HG03378 (cell line): ENCODE measurements at regions not wholly inside any gene's neighbourhood (a gene's known extent, or its start where the extent isn't known, plus 50 kb on each side); places are given as distances from the start of the nearest gene placed in this dataset.
"Not testable (repeated sequence)": the region's sequence is repeated elsewhere in the genome, so short reads cannot be mapped to it uniquely, and the experiment has no call there.

ENCODE experiments used
- ATAC-seq: cut with Tn5 transposase; IDR thresholded peaks from one replicate; pipeline ENCODE4 v1.9.1; 2021; ENCODE audit warnings: mild to moderate bottlenecking, moderate library complexity; ENCODE audit not compliant: unreplicated experiment

DNA sequence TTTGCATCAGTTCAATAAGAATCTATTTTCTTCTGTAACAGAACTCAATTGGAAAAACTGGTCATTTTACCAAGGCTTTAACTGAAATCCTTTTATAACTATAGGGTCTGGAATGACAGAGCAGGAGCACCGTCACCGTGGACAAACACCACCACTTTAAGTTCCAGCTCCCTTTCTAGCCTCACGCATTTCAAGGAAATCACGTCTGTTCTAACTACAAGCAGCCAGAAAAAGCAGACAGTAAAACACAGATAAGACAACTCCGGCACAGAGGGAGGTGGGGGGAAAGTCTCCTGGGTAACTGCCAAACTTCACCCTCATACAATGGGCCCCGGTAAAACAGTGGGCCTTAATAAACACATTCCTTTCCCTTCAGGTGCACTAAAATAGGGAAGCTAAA lies 952.6 kb downstream of the STIM2 start:
- ATAC-seq, result not testable (repeated sequence)

DNA sequence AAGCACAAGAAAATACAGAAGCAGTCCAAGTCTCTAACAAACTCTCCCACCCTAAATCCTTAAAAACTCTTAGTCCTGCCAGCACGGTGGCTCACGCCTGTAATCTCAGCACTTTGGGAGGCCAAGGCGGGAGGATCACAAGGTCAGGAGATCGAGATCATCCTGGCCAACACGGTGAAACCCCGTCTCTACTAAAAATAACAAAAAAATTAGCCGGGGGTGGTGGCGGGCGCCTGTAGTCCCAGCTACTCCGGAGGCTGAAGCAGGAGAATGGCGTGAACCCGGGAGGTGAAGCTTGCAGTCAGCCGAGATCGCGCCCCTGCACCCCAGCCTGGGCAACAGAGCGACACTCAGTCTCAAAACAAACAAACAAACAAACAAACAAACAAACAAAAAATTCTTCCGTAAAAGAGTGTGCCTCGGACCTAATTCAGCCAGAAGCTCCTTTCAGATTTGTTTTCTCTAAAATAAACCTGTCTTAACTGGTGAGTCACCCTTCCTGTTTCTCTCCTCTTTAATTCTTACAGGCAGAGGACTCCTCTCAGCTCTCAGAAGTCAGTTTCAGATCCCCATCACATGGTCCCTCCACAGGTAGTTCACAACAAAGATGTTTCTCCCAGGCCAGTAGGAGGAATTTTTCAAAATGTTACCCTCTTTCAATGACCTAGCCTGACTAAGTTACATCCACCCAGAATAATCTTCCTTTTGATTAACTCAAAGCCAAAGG lies 953.2 kb downstream of the STIM2 start:
- ATAC-seq, result not testable (repeated sequence)

DNA sequence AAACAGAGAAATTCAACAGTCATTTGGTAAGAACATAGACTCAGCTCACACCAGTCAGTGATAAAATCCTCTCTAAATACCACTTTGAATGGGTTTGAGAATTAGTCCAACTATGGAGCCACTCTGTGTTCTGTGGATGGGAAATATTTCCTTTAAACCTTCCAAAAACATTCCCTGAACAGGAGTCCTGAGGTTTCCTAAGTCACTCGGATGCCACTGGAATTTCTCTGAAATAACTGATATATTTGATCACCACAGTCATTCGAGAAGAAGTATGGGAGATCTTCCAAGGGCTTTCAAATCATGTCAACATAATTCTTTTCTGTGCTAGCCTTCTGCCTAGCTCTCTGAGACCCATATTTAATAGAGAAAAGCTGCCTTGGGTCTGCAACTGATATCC lies 958.6 kb downstream of the STIM2 start:
- no peak for ATAC-seq

DNA sequence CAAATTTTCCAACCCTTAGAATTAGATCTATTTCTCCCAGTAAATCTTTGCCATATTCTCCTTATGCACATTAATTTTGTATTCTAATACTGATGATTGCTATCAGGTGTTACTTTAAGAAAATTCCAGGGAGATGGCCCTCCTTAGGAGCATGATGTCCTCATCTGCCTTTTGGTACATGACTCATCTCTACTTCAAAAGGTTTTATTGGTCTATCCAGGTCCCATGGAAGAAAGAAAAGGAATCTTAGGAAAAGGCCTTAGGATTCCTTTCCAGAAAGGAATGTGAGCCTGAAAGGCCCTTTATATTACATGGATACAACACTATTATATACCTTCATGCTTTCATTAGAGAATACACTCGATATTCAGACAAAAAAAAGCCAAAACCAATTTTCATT lies 968.2 kb downstream of the STIM2 start:
- ATAC-seq, result no peak

DNA sequence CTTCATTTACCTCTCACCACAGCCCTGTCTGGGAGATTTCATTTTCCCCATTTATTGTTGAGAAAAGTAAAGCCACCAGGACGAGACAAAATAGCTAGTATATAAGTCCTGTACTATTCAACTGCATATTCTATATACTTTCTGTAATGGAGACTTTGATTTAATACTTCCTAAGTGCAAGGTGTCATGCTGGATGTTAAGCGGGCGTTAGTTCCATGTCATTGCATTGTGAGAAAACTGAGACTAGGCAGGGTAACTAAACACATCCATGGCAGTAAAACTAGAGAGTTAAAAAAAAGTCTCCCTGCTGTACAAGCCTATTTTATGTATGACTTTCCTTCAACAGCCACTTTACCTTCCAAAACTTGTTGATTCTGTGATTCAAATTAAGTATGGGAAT lies 969.6 kb downstream of the STIM2 start:
- no peak for ATAC-seq

DNA sequence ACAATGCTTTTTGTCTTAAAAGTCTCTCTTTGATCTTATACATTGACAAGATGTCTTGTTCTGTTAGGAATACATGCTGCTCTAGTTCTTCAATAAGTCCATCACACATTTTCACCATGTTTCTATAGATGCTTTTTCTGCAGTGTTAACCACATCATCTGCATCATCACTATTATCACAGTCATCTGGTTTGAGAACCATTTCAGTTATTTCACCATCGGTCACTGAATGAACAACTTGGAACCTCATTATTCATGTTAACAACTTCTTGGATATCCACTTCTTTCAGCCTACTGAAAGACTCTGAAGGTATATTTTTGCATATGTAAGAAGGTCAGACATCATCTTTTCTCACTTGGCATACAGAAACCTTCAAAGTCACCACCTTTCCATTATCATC lies 975.2 kb downstream of the STIM2 start:
- no peak for ATAC-seq

DNA sequence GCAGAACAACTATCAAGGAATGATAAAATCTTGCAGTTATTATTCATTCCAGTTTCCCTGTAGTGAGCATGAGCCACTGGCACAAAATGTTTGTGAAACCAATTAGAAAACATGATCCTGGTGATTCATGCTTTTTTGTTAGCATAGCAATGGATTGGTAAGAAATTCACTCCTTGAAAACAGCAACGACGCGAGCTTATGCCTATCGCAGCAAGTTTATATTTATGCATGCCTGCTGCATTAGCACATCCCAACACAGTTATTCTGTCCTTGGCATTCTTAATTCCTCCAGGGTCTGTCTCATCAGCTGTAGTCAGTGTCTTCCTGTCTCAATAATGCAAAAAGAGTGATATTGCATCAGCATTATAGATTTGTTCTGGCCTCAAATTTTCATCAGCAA lies 975.9 kb downstream of the STIM2 start:
- ATAC-seq, result no peak

DNA sequence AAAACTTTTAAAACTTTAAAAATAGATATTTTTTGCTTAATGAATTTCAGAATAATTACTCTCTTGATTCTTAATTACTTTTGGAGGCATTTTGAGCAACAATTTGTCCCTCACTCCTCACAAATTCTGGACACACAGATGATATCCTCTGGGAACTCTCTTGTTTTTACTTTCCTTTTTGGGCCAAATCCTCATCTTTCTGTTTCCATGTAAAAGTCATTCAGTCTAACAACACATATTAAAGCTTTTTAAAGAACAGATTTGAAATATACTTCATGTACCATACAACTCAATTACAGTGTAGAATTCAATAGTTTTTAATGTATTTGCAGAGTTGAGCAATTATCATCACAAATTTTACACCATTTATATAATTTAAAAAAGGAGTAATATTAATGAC lies 983.1 kb downstream of the STIM2 start:
- ATAC-seq, result no peak

DNA sequence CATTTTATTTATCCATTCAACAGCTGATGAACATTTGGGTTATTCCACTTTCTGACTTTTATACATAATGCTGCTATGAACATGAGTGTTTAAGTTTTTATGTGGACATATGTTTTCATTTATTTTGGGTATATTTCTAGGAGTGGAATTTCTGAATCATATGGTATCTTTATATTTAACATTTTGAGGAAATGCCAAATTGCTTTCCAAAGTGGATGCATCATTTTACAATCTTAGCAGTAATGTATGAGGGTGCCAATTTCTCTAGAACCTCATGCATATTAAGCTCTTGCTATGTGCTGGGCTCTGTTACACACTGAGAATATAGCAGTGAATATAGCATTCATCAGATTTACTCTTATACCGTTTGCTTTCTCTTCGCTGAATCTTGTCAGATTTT lies 983.7 kb downstream of the STIM2 start:
- ATAC-seq, result no peak

DNA sequence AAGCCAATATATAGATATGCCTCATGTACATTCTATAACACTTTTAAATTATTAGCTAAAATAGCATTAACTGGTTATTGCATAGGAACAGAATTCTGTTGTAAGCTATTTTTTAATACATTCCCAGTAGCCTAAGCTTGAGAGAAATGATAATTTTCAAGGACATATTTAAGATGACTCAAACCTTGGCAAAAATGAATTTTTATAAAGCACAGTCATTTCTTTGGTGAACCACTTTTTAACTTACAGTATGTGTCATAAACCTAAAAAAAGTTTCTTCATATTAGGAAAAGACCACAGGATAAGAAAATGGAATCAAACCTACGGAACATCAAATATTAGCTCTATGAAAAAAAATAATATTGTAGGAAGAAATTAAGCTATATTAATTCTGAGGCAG lies 986.3 kb downstream of the STIM2 start:
- no peak for ATAC-seq

DNA sequence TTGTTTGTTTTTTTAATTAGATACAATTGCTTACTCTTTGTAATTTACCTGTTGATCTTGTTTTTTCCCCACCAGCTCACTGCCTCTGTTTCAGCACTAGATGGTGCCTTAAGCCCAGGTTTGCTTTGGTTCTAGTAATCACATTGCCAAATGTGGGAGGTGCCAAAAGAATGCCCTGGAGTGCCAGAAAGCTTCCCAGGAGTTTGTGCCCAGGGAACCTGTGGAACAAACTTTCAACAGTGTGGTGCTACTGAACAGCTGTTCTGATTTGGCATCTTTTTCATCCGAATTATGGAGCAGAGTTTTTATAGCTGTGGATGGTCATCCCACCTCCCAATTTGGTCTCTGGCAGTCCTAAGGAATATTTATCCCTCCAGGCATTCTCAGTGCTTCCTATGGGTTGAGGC lies 1000.7 kb downstream of the STIM2 start:
- ATAC-seq, result no peak

DNA sequence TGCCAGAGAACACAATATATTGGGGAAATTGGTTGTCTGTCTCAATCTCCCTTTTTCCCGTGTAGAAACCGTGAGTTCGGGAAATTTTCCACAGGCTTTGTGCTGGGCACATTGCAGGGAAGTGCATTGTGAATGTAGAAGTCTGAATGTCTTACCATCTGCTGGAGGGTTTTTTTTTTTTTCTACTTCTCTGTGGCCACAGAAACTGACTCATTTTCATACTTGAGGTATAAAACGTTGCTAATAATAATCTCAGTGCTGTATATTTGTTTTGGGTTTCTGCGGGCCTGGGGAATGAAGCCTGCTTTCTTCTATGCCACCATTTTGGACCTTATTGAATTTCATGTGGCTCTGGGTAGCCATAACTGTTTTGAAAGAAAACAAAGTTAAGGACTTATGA lies 1001.2 kb downstream of the STIM2 start:
- peak; percentile 55 for ATAC-seq

DNA sequence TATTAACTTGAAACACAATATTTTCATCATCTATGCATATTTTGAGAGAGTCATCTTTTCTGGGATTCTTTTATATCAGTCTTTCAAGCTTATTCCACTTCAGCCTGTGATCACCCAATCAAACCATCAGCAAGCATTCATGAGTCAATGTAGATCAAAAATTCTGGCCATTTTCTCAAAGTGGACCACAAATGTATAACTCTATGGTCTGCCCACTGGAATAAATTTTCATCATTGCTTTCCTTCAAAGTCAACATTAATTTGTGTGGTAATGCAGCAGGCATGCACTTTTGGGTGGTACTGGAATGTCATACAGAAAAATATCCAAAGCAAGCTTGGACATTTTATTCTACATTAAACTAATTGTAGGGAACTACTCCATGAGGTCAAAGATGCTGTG lies 1013.0 kb downstream of the STIM2 start:
- no peak for ATAC-seq

DNA sequence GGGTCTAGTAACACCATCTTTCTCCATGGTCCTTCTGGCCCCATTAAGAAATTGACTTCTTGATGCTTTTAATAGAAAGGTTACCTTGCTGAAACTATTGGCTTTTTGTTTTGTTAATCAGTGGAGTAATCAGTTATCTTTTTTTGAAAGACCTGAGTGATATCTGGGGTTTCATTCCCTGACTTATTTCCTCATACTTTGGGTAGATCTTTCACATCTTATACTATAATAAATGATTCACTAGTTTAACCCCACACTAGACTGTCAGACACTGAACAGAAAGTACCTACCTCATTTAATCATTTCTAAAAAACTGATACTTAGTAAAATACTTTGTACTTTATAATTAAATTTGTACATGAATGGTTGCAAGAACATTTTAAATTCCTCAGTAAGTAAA lies 1021.1 kb downstream of the STIM2 start:
- peak; percentile 75 for ATAC-seq

DNA sequence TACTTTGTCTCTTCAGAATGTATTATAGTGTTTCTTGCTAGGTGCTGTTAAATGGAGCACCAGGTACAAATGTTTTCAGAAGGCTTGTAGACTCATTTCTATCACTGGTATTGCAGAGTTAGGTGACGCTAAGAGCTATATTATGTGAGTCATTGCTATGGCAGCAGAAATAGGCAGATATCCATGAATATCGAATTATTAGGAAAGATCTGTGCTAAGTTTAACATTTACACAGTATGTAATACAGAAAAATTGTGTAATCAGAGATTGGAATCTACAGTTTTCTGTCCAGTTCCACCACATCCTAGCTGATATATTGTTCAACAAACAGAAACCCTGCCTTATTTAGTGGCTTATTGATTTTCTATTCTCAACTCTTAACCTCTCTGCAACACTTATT lies 1025.5 kb downstream of the STIM2 start:
- no peak for ATAC-seq

DNA sequence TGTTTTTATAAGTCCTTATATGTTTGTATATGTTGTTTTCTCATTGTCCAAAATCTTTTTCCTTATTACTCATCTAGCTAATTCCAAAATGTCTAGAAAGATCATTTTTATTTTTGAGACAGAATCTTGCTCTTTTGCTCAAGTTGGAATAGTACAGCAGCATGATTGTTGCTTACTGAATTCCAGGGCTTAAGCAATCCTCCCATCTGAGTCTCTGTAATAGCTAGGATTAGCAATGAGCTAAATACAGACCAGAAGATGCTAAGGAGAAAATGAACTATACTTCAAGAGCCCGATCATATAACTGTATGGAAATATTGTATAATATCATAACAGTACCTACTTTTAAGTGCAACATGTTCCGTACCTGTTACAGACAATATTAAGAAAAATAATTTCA lies 1027.0 kb downstream of the STIM2 start:
- ATAC-seq, result no peak

DNA sequence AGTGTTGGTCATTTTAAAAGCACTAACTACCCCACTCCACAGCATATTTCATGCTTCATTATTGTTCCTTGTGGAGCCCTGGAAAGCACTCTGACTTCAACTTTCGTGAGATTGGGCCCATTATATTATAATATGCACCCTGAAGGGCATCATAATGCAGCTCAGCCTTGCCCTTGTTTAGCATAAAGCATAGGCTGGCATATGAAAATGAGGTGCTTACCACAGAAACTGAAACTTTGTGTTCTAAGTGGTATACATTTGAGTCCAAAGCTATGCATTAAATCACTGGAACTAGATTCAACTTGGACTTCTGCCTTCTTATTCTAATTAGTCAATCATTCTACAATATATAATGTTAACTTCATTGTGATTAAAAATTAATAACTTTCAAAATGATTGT lies 1027.9 kb downstream of the STIM2 start:
- ATAC-seq, result no peak

DNA sequence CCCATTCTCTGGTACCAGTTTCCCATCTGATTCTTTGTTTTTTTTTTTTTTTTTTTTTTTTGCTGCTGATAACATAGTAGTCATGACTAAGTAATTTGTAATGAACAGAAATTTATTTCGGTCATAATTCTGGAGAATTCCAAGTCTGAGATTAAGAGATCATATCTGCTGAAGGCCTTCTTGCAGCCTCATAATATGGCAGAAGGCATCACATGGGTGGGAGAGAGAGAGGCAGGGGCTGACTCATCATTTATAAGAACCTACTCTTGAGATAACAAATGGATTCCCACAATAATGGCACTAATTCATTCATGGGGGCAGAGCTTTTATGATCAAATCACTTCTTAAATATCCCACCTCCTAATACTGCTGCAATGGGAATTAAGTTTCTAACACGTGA lies 1034.3 kb downstream of the STIM2 start:
- ATAC-seq, result no peak

DNA sequence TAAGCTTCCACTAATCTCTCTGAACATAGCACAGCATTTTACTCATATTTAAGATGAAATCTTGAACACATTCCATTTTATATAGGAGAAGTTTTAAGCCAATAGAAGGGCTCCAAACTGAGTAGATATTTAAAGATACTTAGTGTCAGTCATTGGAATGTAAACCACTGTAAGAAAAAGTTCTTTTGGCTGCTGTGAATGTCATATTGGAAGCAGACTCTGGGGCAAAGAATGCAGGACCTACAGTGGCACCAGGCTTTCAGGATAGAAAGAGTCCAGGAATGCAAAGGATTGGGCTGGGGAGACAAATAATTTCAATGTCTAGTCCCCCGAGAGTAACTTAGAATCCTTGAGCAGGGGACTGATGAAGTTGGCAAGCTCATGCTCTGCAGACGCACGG lies 1047.7 kb downstream of the STIM2 start:
- no peak for ATAC-seq

DNA sequence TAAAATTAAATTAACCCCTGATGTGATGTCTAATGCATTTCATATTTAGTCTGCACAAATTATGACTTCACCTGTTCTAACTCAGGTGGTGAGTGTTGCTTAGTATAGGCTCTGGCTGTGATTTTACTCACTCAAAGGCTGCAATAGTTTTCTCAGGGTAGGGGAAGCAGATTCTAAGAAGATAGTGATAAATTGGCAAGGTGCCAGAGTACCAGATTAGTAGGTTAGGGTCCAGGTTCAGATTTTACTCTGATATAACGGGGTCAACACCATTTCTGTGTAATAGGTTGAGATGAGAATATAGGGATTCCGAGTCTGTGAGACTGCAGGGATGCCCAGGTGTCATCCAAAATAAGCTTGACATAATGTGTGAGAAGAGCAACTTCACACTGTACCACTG lies 1049.6 kb downstream of the STIM2 start:
- no peak for ATAC-seq

DNA sequence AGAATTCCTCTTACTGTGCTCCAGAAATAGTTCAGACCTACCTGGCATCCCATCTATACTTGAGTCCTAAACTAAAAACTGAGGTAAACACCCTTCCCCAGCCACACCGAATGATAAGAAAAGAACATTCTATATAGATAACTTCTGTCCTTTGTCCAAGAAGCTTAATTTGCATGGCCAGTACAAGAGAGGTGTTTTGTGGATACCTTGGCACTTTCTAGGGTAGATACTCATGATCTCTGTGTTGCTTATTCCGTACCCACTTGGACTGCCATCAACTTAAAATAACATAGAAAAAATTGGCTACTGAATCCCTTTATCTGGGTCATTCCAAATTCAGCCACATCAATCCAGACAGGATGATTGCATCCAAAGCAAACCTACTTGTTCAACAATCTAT lies 1050.4 kb downstream of the STIM2 start:
- ATAC-seq, result no peak

DNA sequence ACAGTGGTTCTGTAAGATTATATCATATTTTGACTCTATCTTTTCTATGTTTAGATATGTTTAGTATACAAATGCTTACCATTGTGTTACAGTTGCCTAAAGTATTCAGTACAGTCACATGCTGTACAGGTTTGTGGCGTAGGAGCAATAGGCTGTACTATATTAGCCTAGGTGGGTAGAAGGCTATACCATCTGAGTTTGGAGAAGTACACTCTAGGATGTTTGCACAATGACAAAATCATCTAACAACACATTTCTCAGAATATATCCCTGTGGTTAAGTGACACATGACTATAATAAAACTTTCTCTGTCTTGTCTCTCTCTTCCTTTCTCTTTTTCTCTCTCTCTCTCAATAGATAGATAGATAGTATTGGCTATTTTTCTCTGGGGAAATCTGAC lies 1053.1 kb downstream of the STIM2 start:
- no peak for ATAC-seq

DNA sequence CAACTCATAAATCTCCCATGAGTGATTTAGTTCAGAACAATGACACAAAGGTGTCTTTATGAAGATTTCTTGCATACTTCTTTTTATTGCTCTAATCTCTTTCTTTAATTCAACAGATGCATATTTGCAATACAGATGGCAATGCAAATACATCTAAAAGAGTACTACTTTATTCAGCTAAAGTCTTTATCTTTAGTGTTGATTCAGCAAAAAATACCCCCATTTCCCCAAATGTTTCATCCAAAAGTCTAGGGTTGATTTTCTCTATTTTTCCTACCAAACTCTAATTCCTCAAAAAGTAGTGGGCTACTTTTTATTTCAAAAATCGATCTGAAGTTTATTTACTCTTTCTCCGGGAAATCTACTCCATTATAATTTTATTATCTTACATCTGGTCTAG lies 1055.2 kb downstream of the STIM2 start:
- ATAC-seq, result no peak
